CD4-positive, alpha-beta T cell (primary cell): ENCODE measurements at regions not wholly inside any gene's neighbourhood (a gene's known extent, or its start where the extent isn't known, plus 50 kb on each side); places are given as distances from the start of the nearest gene placed in this dataset.

ENCODE experiments used
- ATAC-seq: fragments of 200-7000 bp; cut with Tn5 transposase; one replicate; pipeline ENCODE4 v1.10.0; 2022; ENCODE audit warnings: mild to moderate bottlenecking; ENCODE audit not compliant: poor library complexity
- CTCF ChIA-PET: fragments of 350-600 bp; sonication (Branson Sonifier 250); formaldehyde crosslinking; loops from one replicate; lab custom pipeline; 2021; ENCODE audit warnings: antibody characterized with exemption, inconsistent platforms; lab: Charles Lee
- POLR2A ChIA-PET: fragments of 350-600 bp; sonication (Branson Sonifier 250); formaldehyde crosslinking; loops from one replicate; lab custom pipeline; 2021; ENCODE audit warnings: antibody characterized with exemption, inconsistent platforms; lab: Charles Lee
- DNase-seq, 14 experiments: peaks; one replicate each; pipeline ENCODE4 v3.0.0-alpha.2; 2013 to 2020; ENCODE audit warnings: mixed read lengths in 2 of 14
- H3K27ac ChIP-seq, 2 donors: one replicate each; pipeline versions ENCODE4 v1.5.1 to v1.7.0; 2013; ENCODE audit warnings: low read length in 2 of 2, low read depth in 1 of 2, mild to moderate bottlenecking in 1 of 2
- H3K27me3 ChIP-seq, 2 experiments: 1 replicate in 1 of 2; 2 replicates in 1 of 2; pipeline versions ENCODE4 v1.6.1 to v1.7.0; 2013; ENCODE audit warnings: low read length in 2 of 2, control low read depth in 1 of 2, mild to moderate bottlenecking in 1 of 2, moderate library complexity in 1 of 2; ENCODE audit not compliant: insufficient read depth in 2 of 2, control insufficient read depth in 1 of 2
- H3K36me3 ChIP-seq: one replicate; pipeline ENCODE4 v1.6.1; 2013; ENCODE audit warnings: low read length, control low read depth; ENCODE audit not compliant: insufficient read depth
- H3K4me1 ChIP-seq: one replicate; pipeline ENCODE4 v1.6.1; 2013; ENCODE audit warnings: low read length, control low read depth; ENCODE audit not compliant: insufficient read depth
- H3K4me3 ChIP-seq: one replicate; pipeline ENCODE4 v1.5.1; 2013; ENCODE audit warnings: mild to moderate bottlenecking, low read length, moderate library complexity
- H3K9me3 ChIP-seq, 2 experiments: 1 replicate in 1 of 2; 2 replicates in 1 of 2; pipeline versions ENCODE4 v1.6.1 to v1.7.0; 2013; ENCODE audit warnings: low read length in 2 of 2, mild to moderate bottlenecking in 2 of 2, control low read depth in 1 of 2, moderate library complexity in 1 of 2; ENCODE audit not compliant: control insufficient read depth in 1 of 2, insufficient read depth in 1 of 2
- H3K27ac Mint-ChIP-seq: one replicate; pipeline ENCODE4 v1.8.0; 2020; ENCODE audit warnings: mixed read lengths
- H3K27me3 Mint-ChIP-seq: one replicate; pipeline ENCODE4 v1.8.0; 2021; ENCODE audit warnings: mixed read lengths
- H3K36me3 Mint-ChIP-seq: one replicate; pipeline ENCODE4 v1.8.0; 2021; ENCODE audit warnings: low read depth, mixed read lengths
- H3K4me1 Mint-ChIP-seq: one replicate; pipeline ENCODE4 v1.8.0; 2021; ENCODE audit warnings: low read depth, mixed read lengths
- H3K4me3 Mint-ChIP-seq: one replicate; pipeline ENCODE4 v1.8.0; 2020; ENCODE audit warnings: mild to moderate bottlenecking, mixed read lengths
- H3K9me3 Mint-ChIP-seq: one replicate; pipeline ENCODE4 v1.8.0; 2020; ENCODE audit warnings: mixed read lengths
- intact Hi-C, 2 experiments: fragments of 100-400 bp; cut with DNase I in 1 of 2; cut with micrococcal nuclease in 1 of 2; formaldehyde crosslinking; loops; one replicate each; pipeline versions ENCODE4 v1.15.1 to v1.9.0; 2023 to 2025; cut with DNase I, micrococcal nuclease
- TF ChIP-seq, protein P1 (sequence below): fragments of 200-600 bp; IDR thresholded peaks from one replicate; pipeline ENCODE4 v1.8.0; 2022; ENCODE audit warnings: antibody characterized with exemption, mild to moderate bottlenecking

DNA sequence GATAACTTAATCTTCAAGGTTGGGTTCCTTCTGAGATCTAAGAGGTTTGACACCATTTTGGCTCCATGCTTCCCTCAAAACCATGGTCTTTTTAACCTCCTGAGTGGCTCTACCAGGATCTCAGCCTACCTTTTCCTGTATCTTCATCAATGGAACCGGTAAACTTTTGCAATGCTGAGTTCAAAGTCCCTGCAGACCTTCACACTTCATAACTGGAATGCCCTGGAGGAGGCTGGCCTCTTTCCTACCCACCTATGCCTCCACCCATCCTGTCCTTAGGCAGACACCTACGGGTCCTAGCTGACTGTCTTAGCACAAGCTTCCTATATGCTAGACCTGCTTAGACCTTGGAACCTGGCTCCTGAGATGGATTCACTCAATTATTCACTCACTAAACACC lies 89.5 kb upstream of the EEA1 start:
- H3K4me3 ChIP-seq, result no peak overlapping the region
- POLR2A ChIA-PET, result no interaction called here
- intact Hi-C loops, result no loop called here
- TF ChIP-seq, protein P1, sequence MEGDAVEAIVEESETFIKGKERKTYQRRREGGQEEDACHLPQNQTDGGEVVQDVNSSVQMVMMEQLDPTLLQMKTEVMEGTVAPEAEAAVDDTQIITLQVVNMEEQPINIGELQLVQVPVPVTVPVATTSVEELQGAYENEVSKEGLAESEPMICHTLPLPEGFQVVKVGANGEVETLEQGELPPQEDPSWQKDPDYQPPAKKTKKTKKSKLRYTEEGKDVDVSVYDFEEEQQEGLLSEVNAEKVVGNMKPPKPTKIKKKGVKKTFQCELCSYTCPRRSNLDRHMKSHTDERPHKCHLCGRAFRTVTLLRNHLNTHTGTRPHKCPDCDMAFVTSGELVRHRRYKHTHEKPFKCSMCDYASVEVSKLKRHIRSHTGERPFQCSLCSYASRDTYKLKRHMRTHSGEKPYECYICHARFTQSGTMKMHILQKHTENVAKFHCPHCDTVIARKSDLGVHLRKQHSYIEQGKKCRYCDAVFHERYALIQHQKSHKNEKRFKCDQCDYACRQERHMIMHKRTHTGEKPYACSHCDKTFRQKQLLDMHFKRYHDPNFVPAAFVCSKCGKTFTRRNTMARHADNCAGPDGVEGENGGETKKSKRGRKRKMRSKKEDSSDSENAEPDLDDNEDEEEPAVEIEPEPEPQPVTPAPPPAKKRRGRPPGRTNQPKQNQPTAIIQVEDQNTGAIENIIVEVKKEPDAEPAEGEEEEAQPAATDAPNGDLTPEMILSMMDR, result no peak
- Mint-ChIP-seq H3K4me1 (no peaks in the 10 kb centered on the region), H3K27ac (no peak overlapping the region), H3K9me3 (no peaks in the 10 kb centered on the region), H3K27me3 (no peaks in the 10 kb centered on the region), H3K4me3 (no peak overlapping the region), H3K36me3 (no peaks in the 10 kb centered on the region)
- no peaks in the 10 kb centered on the region for H3K27me3 ChIP-seq
- no peak for DNase-seq
- CTCF ChIA-PET, result interaction anchor here (1.2 kb wide), 1 partner anchor 9 kb away, joined by 3 read pairs; no protein-coding TSS in a partner anchor
- H3K4me1 ChIP-seq, result no peaks in the 10 kb centered on the region
- no peaks in the 10 kb centered on the region for H3K9me3 ChIP-seq
- ATAC-seq, result no peak
- no peaks in the 10 kb centered on the region for H3K36me3 ChIP-seq
- H3K27ac ChIP-seq, result no peak overlapping the region

DNA sequence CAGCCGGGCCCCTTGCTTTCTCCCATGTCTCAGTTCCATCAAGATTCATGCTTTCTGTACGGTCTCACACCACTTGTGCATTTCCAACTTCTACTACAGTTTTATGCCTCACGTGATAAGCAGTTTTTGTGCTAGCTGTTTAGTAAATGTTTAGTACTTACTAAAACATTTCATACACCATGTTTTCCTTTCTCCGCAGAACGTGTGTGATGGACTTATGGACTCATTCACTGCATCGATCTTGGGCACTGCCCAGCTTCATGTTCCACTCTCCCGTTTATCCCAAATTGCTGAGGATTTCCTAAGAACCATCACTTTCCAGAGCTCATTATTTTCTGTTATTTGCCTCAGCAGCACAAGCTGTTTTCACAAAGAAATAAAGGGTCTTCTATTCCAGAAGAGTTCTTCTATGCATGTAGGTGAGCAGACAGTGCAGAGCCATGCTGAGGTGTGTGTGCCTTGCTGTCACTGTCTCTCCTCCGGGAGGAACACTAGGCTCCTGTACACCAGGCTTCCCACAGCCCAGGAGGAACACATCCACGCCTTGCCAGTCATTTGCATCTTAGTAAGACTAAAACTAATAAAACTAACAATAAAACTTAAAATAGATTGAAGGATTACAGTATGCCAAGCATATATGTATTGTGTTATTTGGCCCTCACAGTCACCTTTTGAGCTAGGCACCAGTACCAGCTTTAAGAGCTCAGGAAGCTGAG lies 90.3 kb upstream of the EEA1 start:
- ChIA-PET CTCF (interaction anchor here (1.2 kb wide), 1 partner anchor 10 kb away, joined by 3 read pairs; no protein-coding TSS in a partner anchor), POLR2A (no interaction called here)
- Mint-ChIP-seq H3K27me3 (no peaks in the 10 kb centered on the region), H3K4me1 (no peaks in the 10 kb centered on the region), H3K36me3 (no peaks in the 10 kb centered on the region), H3K4me3 (no peak overlapping the region), H3K27ac (no peak overlapping the region), H3K9me3 (no peaks in the 10 kb centered on the region)
- Histone ChIP-seq H3K27me3 (no peaks in the 10 kb centered on the region), H3K27ac (no peak overlapping the region), H3K4me3 (no peak overlapping the region), H3K4me1 (no peaks in the 10 kb centered on the region), H3K9me3 (no peaks in the 10 kb centered on the region), H3K36me3 (no peaks in the 10 kb centered on the region)
- no peak for ATAC-seq
- TF ChIP-seq, protein P1, result no peak
- intact Hi-C loops, result no loop called here
- DNase-seq, result no peak

DNA sequence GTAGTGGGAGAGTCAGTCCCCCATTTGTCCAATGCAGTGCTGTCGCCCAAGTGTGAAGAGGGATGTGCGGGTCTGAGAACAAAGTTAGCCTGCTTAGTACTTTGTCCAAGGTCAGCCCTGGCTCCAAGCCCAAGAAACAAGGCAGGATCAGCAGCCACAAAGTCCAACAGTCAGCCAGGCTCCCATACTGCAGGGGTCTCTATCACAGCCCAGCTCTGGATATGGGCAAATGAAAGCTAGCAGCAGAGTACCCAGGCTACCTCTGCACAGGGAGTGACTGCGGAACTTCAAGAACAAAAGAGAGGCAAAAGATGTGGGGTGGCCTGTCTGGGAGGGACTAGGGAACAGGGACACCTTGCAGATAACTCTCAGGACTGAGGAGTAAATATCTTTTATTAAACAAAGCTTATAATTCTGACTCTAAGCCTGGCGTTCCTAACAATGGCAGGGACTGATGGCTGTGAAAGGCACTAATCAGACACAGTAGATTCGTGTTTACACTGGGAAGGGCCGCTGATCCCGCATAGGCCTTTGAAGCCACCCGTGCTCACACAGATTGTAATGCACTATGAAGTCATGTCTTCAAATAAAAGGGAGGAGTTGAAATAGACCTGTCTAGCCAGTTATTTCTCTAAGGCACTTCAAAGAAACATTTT lies 91.0 kb upstream of the EEA1 start:
- ATAC-seq (peak; percentile 56), DNase-seq (no peak)
- H3K27me3 ChIP-seq, result no peaks in the 10 kb centered on the region
- H3K9me3 Mint-ChIP-seq, result no peaks in the 10 kb centered on the region
- H3K4me1 ChIP-seq, result no peaks in the 10 kb centered on the region
- no peaks in the 10 kb centered on the region for H3K36me3 ChIP-seq
- H3K9me3 ChIP-seq, result no peaks in the 10 kb centered on the region
- POLR2A ChIA-PET, result no interaction called here
- no peak overlapping the region for H3K27ac Mint-ChIP-seq
- CTCF ChIA-PET, result no interaction called here
- H3K4me3 Mint-ChIP-seq, result no peak overlapping the region
- H3K27ac ChIP-seq, result no peak overlapping the region
- no peaks in the 10 kb centered on the region for H3K27me3 Mint-ChIP-seq
- no peak overlapping the region for H3K4me3 ChIP-seq
- TF ChIP-seq, protein P1, result no peak
- H3K36me3 Mint-ChIP-seq, result no peaks in the 10 kb centered on the region
- no peaks in the 10 kb centered on the region for H3K4me1 Mint-ChIP-seq
- intact Hi-C loops, result no loop called here
